IPS DF 4.7 (cell line): ENCODE measurements at regions not wholly inside any gene's neighbourhood (a gene's known extent, or its start where the extent isn't known, plus 50 kb on each side); places are given as distances from the start of the nearest gene placed in this dataset.
"Not testable (repeated sequence)": the region's sequence is repeated elsewhere in the genome, so short reads cannot be mapped to it uniquely, and the experiment has no call there.

Experiments used
- DNase-seq: peaks from one replicate; pipeline ENCODE4 v3.0.0-alpha.2; 2013; ENCODE audit warnings: low spot score; ENCODE audit errors: extremely low read depth

GRCh38 chr10:117492504-117492903, 50.0 kb upstream of the EMX2 start:
- no peak for DNase-seq

- DNase-seq, result no peak
Measured at GRCh38 chr10:117488004-117488403, 54.5 kb upstream of the EMX2 start.

- DNase-seq, result no peak
Measured at GRCh38 chr10:117486606-117487005, 55.9 kb upstream of the EMX2 start.

GRCh38 chr10:117483056-117483590, 59.4 kb upstream of the EMX2 start:
- DNase-seq, result no peak

- DNase-seq, result not testable (repeated sequence)
Measured at GRCh38 chr10:117481011-117481410, 61.5 kb upstream of the EMX2 start.

GRCh38 chr10:117480097-117480496, 62.4 kb upstream of the EMX2 start:
- no peak for DNase-seq

GRCh38 chr10:117477961-117478670, 64.4 kb upstream of the EMX2 start:
- DNase-seq, result no peak

GRCh38 chr10:117477211-117477947, 65.2 kb upstream of the EMX2 start:
- DNase-seq, result no peak

- DNase-seq, result no peak
Measured at GRCh38 chr10:117476716-117477115, 65.8 kb upstream of the EMX2 start.

GRCh38 chr10:117476281-117476680, 66.3 kb upstream of the EMX2 start:
- DNase-seq, result no peak

- no peak for DNase-seq
Measured at GRCh38 chr10:117472872-117473271, 69.7 kb upstream of the EMX2 start.

- no peak for DNase-seq
Measured at GRCh38 chr10:117471344-117471874, 71.1 kb upstream of the EMX2 start.

- no peak for DNase-seq
Measured at GRCh38 chr10:117470733-117471132, 71.8 kb upstream of the EMX2 start.

GRCh38 chr10:117468665-117469064, 73.9 kb upstream of the EMX2 start:
- DNase-seq, result no peak

- no peak for DNase-seq
Measured at GRCh38 chr10:117464176-117464575, 78.4 kb upstream of the EMX2 start.

GRCh38 chr10:117463545-117463920, 79.0 kb upstream of the EMX2 start:
- DNase-seq, result no peak

GRCh38 chr10:117462816-117463544, 79.6 kb upstream of the EMX2 start:
- DNase-seq, result no peak

GRCh38 chr10:117462424-117462792, 80.1 kb upstream of the EMX2 start:
- DNase-seq, result no peak

- no peak for DNase-seq
Measured at GRCh38 chr10:117461766-117462423, 80.7 kb upstream of the EMX2 start.

GRCh38 chr10:117460846-117461765, 81.4 kb upstream of the EMX2 start:
- DNase-seq, result no peak
